ENCODE measurements at regions not wholly inside any gene's neighbourhood (a gene's known extent, or its start where the extent isn't known, plus 50 kb on each side); places are given as distances from the start of the nearest gene placed in this dataset.

DNA sequence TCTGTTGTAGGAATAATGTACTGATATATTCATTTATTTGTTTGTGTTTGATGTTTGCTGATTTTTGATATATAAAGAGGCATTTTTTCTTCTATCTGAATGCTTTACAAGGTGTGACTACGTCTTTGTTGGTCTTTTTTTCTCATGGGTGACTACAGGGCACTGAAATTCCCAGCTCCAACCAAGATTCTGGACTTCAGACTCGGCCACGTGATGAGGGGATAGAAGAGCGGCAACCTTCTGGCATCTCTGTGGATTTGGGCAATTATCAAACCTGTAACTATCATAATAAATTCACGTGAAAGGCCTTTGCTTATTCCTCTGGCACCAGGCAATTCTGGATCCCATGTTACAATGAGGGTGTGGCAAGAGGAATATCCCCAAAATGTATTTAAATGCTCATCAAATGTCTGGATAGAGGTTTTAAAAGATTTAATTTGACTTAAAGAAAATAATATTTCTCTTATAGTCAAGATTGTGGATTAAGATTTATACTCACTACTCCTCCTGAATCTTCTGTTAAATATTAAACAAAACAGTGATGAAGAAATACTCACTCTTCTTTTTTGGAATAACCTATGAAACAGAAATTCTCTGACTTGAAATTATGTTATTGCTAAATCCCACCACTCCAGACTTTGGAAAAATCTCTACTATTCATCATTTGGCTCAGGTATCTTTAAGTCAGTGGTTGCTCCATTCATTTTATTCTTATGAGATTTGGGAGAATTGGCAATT, 276.3 kb downstream of the GPR37 start:
- DNase-seq: no peak

DNA sequence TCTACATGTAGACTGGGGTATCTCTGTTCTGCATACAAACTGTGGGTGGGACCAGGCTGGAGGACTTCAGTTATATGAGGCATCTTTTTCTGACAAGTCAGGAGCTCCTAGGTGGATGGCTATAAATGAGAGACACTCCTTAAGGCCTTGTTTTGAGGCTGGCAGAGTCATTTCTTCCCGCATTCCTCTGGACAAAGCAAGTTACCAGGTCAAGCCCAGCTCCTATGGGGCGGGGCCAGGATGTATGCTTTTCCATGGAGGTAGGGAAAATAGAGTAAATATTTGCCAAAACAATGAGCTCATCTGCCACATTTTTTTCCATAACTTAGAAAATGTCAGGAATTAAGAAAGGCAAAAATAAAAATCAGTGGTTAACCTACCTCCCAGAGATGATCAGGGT, 283.4 kb downstream of the GPR37 start:
- DNase-seq: no peak

DNA sequence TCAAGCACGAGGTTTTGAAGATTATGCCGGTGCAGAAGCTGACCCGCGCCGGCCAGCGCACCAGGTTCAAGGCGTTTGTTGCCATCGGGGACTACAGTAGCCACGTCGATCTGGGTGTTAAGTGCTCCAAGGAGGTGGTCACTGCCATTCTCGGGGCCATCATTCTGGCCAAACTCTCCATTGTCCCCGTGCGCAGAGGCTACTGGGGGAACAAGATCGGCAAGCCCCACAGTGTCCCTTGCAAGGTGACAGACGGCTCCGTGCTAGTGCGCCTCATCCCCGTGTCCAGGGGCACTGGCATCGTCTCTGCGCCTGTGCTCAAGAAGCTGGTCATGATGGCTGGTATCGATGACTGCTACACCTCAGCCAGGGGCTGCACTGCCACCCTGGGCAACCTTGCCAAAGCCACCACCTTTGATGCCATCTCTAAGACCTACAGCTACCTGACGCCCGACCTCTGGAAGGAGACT, 284.7 kb downstream of the GPR37 start:
- DNase-seq: no peak

DNA sequence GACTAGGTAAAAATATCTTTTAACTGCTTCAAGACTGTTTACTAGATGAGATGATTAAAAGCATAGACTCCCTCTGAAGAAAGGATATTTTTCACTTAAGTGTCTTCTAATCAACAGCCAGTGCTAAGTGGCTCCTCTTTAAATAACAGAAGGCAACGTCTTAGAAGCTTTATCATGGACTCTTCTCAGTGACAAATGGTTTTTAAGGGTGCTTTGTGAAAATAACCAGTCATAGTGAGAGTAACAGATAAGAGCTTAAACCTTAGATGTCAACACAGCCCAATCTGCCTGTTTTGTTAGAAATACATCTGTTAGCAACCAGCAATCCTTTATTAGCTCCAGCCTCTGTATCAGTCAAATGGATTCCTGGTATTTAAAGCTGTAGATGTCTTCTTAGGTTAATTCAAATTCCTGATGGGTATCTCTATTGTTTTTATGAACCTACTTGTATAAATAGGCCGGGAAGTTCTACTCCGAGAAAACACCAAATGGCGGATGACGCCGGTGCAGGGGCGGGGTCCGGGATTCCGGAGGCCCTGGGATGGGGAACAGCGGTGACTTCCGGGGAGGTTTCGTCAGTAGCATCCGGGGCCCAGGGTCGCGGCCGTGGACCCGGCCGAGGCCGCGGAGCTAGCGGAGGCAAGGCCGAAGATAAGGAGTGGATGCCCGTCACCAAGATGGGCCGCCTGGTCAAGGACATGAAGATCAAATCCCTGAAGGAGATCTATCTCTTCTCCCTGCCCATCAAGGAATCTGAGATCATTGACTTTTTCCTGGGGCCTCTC, 285.4 kb downstream of the GPR37 start:
- DNase-seq: no peak

DNA sequence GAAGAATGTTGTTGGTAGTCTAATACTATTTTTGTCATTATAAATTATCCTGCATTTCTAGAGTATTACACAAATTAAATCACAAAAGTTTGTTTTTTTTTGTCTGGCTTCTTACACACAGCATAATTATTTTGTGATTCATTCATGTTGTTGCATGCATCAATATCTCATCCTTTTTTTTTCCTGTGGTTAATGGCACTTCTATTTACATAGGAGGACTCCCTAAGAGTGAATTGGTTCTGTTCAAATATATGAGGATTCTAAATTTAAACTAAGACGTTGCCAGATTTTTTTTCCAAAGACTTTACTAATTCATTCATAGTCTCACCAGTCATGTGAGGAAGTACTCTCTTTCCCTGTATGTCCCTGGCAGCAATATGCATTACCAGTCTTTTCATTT, 303.3 kb downstream of the GPR37 start:
- no peak for DNase-seq

DNA sequence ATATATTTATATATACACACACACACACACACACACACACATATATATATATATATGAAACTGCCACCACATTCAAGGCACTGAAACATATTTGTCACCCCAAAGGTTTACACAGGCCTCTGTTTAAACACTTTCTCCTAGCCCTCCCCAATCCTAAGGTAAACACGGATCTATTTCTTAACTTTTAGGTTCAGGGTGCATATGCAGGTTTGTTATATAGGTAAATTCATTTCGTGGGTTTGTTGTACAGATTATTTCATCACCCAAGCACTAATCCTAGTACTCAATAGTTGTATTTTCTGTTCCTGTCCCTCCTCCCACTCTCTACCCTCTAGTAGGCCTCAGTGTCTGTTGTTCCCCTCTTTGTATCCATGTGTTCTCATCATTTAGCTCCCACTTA, 305.0 kb downstream of the GPR37 start:
- no peak for DNase-seq

DNA sequence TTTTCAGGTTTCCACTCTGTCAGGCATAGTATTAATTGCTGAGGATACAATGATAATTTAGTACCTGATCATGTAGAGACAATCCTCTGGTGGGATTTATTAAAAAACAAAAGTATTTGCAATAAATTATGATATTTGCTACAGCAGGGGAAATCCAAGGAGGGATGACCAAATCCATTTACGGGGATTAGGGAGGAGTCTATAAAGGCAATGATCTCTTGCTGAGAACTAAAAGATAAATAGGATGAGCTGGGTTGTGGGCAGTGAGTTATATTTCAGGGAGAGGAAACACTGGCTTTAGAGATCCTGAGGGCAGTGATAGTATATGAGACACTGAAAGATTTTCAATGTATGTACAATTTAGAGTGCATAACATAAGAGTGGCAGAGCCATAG, 305.5 kb downstream of the GPR37 start:
- DNase-seq: no peak

DNA sequence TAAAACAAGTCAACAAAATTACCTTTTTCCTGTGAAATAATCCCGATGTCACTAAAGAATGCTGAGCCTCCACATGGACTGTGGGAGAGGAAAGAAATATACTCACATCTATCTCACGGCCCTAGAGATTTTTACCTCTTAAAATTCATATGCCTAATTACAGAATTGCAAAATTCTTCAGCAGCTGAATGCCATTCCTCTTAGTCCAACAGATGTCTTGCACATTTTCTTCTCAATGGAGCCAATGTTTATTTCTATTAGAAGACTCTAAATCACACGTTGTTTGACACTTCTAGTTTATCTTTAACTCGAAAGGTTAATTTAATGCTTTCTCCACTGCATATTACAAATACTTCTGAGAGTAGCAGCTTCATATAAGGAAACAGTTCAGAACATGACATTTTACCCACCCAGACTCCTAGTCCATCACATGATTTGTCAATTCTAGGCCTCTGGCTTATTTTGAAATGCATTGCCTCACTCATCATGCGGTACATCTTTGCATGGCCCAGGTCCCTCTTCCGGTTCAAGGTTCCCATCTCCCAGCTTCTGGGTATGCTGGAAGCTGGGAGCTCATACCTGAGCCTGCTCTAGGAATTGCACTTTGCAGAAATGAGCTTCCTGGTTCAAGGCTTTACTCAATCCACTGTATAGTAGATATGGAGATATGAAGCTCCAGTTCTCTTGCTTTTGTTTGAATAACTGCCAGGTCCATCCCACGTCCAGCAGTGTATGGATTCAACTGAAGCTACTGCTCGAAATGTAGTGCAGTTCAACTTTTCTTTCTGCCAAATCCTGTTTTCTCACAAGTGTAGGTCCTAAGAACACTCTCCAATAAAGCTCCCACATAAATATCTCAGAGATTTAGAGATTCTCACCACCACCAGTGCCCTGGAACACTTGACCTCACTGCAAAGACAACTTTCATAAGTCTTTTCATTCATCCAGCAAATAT, 306.2 kb downstream of the GPR37 start:
- DNase-seq: no peak

DNA sequence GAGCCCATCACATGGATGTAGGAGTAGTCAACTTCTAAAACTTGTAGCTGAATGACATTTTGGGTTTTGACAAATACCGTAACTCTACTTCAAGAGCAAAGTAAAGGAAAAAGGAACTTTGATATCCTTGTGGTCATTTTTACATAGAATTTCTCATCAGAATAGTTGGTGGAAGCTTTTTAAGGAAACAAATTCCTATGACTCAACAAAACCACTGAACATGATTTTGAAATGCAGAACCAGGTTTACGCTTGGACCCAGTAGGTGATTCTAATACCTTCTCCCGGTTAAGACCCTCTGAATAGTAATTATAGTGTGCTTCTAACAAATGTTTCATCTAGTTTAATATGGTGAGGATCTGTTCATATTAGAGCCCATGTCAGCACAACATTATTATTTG, 307.8 kb downstream of the GPR37 start:
- no peak for DNase-seq

DNA sequence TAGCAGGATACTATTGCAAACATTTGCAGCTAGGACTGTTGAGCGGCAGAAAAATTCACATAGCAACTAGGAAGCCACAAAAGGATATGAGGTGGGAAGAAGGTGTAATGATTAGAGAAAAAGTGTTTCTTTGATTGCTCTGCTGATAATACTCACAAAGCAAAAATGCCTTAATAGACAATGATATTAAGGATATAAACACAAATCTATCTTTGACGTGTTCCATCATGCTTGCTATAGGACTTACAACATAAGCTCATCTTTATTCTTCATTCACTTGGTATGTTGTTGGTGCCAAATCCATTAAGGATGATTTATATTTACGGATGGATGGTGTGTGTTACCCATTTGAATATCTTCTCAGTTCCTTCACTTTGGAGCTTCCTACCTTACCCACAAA, 309.3 kb downstream of the GPR37 start:
- DNase-seq: no peak

DNA sequence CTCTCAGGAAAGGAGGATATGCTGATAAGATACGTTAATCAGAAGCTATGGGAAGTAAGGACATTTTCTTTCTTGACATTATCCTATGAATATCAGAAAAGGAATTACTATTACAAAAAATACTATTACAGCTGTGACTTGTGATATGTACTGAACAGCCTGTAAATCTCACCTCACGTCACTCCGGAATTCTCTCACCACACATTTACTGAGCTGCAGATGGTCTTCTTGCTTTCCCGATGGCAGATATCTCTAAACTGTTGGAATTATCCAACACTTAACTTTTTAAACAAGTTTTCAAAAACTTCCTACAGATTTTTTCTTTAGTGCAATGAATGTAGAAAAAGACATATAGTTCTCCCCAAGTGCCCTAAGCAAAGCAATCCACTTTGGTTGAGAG, 313.4 kb downstream of the GPR37 start:
- DNase-seq: no peak

DNA sequence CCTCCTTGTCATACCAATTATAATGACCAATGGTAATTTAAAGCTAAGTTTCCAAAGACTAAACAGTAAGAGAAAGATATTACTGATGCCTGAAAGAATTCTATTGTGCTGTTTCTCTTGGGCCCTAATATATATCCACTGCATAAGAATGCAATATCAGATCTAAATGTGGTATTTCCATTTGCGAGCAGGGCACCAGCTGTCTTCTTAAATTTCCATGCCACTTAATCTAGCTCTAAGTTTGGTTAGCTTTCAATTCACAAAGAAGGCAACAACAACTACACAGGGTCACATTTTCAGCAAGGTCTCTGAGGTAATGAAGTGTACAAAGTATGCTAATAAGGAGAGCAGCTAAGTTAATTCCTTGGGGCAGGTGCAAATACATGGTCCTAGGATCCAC, 315.7 kb downstream of the GPR37 start:
- no peak for DNase-seq

DNA sequence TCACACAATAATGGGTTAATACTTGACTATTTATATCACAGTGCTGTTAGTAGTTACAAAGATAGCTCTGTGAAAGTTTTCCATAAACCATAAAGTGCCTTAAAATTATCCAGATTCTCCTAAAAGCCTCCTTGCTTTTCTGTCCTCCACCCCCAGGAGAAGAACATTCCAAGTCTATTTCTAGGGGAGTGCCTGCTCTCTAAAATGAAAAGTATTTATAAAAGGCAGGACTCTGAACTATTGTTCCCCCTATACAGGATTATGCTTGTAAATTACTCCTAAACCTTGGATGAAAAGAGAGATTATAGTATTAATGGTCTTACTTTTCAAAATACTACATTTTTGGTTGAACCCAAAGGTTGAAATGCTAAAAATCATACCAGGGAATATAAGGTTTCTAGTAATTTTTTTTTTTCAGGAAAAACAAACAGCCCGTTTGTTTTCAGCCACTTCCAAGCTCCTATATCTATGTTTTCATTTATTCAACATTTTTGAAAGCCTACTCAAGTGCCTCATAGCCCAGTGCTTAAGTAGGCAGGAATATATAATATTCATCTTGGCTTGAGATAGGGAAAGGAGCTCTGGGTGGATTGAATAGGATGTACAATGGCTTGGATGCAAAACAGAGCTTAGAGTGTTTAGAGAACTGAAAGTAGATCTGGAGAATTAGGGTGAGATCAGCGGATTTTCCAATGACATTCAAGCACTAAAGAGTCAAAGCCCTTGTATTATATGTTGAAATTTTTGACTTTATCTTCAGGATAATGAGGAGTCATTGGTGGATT, 320.7 kb downstream of the GPR37 start:
- no peak for DNase-seq

DNA sequence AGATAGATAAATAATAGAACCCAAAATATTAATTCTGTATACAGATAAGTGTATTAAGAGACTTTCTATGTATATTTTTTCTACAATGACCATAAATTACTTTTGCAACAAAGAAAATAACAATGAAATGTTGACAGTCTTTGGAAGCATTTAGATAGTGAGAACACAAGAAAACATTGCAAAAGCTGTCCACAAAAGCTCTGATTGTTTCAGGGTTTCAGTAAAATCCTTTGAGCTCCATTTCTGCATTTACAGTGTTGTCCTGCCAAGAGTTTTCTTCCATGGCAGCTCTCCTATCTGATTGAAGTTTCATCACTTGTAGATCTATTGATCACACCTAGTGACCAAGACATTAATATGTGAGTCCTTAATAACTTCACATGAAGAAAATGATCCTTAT, 321.8 kb downstream of the GPR37 start:
- DNase-seq: no peak

DNA sequence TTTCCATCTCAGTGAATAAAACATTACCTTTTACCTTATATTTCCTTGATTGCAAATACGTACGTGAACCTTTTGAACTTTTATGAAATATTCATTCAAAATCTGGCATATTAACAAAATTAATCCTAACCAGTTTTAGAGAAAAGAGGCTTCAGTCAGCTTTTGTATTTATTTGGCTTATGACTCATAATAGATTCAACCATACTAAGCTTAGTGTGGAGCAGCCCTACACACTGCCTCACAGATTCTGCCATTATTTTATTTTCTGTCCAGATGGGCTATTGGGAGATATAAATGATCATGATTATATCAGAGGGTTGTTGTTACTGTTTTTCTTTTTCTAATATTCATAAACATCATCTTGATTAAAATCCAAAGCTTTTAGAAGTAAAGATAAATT, 325.5 kb downstream of the GPR37 start:
- DNase-seq: no peak

DNA sequence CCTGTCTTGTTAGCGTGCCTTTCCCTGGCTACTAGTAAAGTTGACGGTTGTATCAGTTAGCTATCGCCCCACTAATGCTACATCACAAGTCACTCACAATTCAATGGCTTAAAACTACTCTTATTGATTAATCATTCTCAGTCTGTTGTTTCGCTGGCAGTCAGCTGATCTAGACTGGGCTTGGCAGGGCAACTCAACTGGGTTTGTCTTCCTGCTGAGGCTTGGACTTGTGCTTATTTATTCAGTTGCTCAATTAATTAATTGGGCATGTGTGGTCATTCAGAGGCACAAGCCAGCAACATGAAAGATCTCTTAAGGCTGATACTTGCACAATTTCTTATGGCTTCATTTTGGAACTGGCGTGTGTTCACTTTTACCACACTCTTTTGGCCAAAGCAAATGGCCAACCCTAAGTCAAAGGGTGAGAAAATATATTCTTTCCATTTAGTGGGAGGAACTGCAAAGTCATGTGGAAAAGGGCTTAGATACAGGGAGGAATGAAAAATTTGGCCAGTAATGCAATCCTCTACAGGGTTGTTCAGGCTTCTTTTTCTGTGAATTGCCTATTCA, 333.5 kb downstream of the GPR37 start:
- no peak for DNase-seq

DNA sequence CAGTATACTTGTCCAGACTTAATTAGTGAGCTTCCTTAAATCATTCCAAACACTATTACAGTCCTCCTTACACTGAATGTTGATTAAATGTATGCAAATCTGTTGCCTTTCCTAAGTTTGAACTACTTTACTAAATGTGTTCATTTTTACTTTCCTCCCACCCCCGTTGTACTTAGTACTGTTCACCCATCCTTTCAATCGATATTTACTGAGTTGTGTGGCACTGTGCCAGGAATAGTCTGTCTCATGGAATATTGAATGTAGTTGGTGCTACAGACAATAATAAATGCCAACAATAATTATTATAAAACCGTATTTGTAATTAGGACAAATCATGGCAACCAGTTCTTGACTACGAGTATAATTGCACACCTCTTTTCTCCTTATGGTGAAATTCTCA, 335.7 kb downstream of the GPR37 start:
- no peak for DNase-seq

DNA sequence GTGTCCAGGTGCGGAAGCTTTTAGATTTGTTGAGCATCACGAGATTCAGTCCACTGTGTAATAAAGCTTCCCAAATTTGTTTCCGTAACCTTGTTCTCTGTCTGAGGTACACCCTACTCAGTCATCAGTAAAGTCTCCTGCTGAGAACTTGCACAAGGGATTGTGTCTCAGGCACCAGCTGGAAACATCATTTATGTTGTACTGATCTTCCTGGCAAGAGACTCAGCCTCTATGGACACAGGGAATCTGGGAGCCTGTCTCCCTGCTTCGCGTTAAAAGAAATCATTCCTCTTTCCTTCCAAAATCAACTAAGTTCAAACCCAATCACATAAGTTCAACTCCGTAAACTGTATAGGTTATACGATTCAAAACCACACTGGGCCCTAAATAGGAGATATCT, 336.8 kb downstream of the GPR37 start:
- no peak for DNase-seq

DNA sequence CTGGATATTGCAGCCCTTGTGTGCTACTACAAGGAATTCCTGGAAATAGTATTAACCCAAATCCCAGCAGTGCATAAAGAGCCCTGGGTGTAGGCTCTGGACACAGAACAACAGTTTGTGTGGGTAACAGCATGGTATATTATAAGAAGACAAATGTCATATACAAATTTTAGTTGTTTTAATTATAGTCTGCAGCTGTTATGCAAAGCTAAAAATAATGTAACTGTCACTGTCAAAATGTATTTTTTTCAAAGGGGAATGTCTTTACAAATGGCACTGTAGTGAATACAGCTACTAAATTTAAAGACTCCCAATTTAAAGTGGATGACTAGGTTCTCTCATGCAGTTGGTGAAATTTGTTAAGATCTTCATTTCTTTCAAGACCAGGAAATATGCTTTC, 339.0 kb downstream of the GPR37 start:
- no peak for DNase-seq

DNA sequence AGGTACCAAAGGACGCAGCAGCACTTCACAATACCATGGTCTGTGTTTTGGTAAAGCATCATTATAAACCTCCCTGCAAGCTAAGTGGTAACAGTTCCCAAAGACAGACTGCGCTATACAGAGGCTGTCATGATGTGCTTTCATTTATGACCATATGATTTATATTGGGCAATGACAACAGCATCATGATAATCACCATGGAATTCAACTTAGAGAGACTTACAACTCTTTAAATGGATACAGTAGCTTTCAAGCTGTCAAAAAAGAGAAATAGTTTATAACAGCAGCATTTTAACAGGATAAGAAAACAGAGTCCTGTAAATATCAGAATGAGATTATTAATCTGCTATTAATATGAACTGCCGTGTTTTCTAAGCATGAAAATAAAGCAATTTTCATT, 341.7 kb downstream of the GPR37 start:
- DNase-seq: no peak

DNA sequence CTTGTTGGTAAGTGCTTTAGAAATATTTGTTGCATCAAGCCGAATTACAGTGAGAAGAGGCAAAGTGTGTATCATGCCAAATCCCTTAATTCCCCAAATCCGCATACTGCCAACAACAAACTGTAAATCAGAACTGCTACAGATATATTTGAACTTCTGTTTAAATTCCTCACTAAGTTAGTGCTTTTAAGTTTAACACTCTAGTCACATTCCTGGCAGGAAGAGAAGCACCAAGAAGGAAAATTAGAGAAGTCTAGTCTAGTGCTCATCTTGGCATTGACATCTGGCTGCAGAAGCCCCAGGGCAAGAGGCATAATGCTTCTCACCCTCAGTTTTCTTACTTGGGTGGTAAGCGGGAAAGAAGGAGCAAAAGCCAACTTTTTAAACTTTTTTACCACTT, 343.5 kb downstream of the GPR37 start:
- DNase-seq: no peak

DNA sequence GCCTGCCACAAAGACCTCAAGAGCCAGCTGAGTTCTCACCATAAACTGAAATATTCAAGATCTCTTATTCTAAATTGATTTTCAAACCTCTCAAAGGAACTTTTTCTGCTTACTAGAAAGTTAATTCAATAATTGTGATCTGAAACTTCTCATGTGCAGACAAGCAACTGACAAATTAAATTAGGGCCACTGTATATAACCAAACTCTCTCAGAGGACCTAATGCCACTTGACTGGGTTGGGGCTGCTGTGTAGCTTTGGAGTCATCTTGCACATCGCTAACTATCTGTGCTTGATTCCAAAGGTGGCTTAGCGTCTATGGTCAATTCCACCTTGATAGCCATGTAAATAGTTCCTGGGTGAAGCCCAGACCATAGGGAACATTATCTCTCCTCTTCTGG, 345.2 kb downstream of the GPR37 start:
- no peak for DNase-seq
